GM13977 (cell line): ENCODE measurements at regions not wholly inside any gene's neighbourhood (a gene's known extent, or its start where the extent isn't known, plus 50 kb on each side); places are given as distances from the start of the nearest gene placed in this dataset.

Experiments used
- DNase-seq: peaks from one replicate; pipeline ENCODE4 v3.0.0; 2012; ENCODE audit warnings: low spot score
- in situ Hi-C: fragments of 300-500 bp; cut with MboI; formaldehyde crosslinking; loops from one replicate; pipeline ENCODE4 v1.12.0; 2022; ENCODE audit warnings: low sequenced_read_pairs, low pct_unique_long_range_greater_than_20kb, mixed read lengths, inconsistent platforms; ENCODE audit not compliant: unreplicated experiment
- TF ChIP-seq, protein P1 (sequence below): IDR thresholded peaks from 2 replicates; pipeline ENCODE4 v1.5.1; 2012; ENCODE audit warnings: mild to moderate bottlenecking, control low read depth; ENCODE audit not compliant: insufficient read depth; ENCODE audit errors: extremely low read depth, missing control alignments

DNA sequence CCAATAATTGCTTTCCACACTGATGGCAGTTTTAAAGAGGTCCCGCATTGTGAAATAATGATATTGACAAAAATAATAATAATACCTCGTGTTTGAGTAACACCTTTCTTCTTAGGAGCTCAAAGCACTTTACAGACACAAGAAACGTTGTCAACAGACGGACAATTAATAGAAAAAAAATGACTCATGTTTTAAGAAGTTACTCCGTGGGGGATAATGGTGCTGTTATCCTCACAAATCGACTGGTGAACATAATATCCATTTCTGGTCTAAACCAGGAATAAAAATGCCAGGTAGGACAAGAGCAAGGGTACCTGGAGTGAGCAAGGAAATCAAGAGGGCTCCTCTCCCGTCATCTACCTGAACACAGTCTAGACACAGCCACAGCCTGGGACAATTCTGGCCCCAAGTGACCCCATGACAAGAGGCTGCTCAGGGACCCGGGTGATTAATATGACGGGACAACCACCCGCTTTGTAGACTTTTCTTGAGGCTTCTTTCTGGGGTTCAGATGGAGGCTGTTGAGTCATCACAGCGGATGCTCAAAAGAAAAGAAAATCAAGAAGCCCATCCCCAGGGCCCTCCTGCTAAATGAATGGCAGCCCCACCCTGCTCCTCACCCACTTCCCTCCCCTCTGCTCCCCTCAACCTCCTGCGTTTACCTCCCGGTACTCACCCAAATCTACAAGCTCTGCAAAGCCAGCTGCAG is 146.2 kb upstream of the IRF2BP2 start:
- DNase-seq, result no peak
- TF ChIP-seq, protein P1, sequence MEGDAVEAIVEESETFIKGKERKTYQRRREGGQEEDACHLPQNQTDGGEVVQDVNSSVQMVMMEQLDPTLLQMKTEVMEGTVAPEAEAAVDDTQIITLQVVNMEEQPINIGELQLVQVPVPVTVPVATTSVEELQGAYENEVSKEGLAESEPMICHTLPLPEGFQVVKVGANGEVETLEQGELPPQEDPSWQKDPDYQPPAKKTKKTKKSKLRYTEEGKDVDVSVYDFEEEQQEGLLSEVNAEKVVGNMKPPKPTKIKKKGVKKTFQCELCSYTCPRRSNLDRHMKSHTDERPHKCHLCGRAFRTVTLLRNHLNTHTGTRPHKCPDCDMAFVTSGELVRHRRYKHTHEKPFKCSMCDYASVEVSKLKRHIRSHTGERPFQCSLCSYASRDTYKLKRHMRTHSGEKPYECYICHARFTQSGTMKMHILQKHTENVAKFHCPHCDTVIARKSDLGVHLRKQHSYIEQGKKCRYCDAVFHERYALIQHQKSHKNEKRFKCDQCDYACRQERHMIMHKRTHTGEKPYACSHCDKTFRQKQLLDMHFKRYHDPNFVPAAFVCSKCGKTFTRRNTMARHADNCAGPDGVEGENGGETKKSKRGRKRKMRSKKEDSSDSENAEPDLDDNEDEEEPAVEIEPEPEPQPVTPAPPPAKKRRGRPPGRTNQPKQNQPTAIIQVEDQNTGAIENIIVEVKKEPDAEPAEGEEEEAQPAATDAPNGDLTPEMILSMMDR, result no peak
- in situ Hi-C loops, result loop anchor here (25.0 kb wide), 1 partner anchor 269 kb away; the partner anchor contains the start of gene TARBP1

GRCh38 chr1:234755449-234755863 is 145.5 kb upstream of the IRF2BP2 start:
- in situ Hi-C loops, result loop anchor here (25.0 kb wide), 1 partner anchor 268 kb away; the partner anchor contains the start of gene TARBP1
- DNase-seq, result no peak
- TF ChIP-seq, protein P1, result no peak

DNA sequence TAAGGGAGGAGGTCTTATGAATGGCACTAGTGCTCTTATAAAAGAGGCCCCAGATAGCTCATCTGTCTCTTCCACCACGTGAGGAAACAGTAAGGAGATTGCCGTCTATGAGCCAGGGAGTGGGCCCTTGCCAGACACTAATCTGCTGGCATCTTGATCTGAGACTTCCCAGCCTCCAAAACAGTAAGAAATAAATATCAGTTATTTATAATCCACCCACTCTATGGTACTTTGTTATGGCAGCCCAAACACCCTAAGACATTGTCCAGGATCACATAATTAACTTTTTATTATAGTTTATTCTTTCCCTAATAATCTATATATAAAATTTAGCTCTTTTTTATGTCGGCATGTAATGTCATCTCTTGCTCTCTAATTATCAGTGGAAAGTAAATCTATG is 144.0 kb upstream of the IRF2BP2 start:
- TF ChIP-seq, protein P1, result no peak
- in situ Hi-C loops, result loop anchor here (25.0 kb wide), 1 partner anchor 267 kb away; the partner anchor contains the start of gene TARBP1
- no peak for DNase-seq

- no peak for DNase-seq
- TF ChIP-seq, protein P1, result no peak
- in situ Hi-C loops, result loop anchor here (25.0 kb wide), 1 partner anchor 266 kb away; the partner anchor contains the start of gene TARBP1
Observed at GRCh38 chr1:234752927-234753326, 142.9 kb upstream of the IRF2BP2 start.

DNA sequence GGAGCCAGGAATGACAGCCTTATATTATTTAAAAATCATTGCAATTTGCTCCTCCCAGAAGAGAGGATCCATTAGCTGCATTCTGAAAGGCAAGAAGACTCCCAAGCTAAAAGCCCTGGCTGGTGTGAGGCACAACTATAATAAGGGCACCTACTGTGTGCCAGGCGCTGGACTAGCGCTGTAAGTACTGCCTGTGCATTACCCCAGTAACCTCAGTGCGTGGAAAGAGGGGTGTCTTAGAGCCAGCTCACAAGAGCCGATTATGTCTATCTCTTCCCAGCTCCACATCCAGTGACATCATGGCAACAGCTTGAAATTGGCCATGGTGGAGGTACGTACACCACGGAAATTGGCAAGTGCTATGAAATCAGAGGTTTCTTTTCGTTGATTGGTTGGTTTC is 141.7 kb upstream of the IRF2BP2 start:
- in situ Hi-C loops, result loop anchor here (25.0 kb wide), 1 partner anchor 264 kb away; the partner anchor contains the start of gene TARBP1
- DNase-seq, result no peak
- TF ChIP-seq, protein P1, result no peak

DNA sequence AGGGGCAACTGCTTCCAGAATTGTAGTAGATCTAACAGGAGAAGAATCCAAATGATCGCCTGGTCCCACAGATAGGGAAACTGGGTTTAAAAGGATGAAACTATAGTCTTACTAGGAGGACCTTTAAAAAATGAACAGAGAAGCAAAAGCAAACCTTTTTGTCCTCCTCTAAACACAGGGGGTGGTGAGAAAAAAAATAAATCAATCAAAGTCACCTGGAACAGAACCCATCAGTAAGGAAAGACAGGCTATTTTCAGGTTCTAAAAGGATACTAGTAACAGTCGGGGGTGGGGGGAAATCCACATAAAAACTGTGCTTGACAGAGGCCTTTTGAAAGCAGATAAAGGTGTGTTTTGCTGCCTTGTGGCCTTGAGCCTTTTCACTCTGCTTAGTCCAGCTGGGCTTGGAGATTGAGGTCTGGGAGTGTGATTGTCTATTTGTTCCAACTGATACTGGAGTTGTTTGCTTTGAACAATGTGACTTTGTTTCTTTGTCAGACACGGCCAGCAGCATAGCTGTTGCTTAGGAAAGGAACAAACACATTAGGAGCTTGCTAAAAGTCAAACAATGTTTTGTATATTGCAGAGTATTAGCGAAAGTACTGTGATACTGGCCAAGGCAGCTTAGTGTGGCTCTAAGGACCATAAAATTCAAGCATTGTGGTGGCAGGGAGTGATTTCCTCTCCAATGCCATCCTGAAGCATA is 141.1 kb upstream of the IRF2BP2 start:
- in situ Hi-C loops, result loop anchor here (25.0 kb wide), 1 partner anchor 264 kb away; the partner anchor contains the start of gene TARBP1
- no peak for DNase-seq
- TF ChIP-seq, protein P1, result no peak
